Fibroblast of pulmonary artery (primary cell): ENCODE measurements at regions not wholly inside any gene's neighbourhood (a gene's known extent, or its start where the extent isn't known, plus 50 kb on each side); places are given as distances from the start of the nearest gene placed in this dataset.
"Not testable (repeated sequence)": the region's sequence is repeated elsewhere in the genome, so short reads cannot be mapped to it uniquely, and the experiment has no call there.

Source experiments
- DNase-seq: peaks from one replicate; pipeline ENCODE4 v3.0.0-alpha.2; 2010; ENCODE audit warnings: low read depth
- H3K4me3 ChIP-seq: replicated peaks from 2 replicates; pipeline ENCODE4 v1.5.1; 2011; ENCODE audit warnings: low read depth, mild to moderate bottlenecking, control low read depth, low read length, moderate library complexity
- TF ChIP-seq, protein P1 (sequence below): IDR thresholded peaks from 2 replicates; pipeline ENCODE4 v1.5.1; 2011; ENCODE audit warnings: mild to moderate bottlenecking, control low read depth, low read length, inconsistent platforms; ENCODE audit errors: missing control alignments

DNA sequence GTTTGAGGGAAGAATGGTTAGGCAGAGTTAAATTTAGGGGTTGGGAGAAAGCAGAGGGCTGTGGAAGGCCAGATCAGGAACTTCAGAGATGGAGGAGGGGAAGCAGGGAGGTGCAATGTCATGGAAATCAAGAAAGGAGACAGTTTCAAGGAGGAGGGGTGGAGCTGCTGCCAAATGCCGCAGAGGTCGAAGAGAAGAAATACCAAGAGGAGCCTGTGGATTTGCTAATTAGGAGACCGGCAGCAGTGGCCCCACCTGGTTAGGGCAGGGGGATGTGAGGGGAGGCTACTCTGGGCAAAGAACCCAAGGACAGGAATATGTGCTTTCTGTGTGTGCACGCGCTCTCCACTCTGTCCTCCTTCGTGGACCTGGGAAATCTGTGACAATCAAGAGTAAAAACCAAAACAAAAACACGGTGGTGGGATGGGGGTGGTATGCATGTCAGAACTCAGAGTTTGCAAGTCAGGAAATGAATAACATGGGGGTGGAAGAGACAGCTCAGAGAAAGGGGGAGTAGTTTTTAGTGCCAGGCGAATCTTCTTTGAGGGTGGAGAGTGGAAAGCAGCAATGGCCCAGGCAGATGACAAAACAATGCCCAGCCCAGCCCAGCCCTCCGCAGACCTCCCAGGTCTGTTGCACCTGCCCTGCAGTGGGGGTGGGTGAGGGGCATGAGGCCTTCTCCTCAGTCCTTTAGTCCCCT lies 102.9 kb upstream of the PAX2 start:
- TF ChIP-seq, protein P1, sequence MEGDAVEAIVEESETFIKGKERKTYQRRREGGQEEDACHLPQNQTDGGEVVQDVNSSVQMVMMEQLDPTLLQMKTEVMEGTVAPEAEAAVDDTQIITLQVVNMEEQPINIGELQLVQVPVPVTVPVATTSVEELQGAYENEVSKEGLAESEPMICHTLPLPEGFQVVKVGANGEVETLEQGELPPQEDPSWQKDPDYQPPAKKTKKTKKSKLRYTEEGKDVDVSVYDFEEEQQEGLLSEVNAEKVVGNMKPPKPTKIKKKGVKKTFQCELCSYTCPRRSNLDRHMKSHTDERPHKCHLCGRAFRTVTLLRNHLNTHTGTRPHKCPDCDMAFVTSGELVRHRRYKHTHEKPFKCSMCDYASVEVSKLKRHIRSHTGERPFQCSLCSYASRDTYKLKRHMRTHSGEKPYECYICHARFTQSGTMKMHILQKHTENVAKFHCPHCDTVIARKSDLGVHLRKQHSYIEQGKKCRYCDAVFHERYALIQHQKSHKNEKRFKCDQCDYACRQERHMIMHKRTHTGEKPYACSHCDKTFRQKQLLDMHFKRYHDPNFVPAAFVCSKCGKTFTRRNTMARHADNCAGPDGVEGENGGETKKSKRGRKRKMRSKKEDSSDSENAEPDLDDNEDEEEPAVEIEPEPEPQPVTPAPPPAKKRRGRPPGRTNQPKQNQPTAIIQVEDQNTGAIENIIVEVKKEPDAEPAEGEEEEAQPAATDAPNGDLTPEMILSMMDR = no peak

DNA sequence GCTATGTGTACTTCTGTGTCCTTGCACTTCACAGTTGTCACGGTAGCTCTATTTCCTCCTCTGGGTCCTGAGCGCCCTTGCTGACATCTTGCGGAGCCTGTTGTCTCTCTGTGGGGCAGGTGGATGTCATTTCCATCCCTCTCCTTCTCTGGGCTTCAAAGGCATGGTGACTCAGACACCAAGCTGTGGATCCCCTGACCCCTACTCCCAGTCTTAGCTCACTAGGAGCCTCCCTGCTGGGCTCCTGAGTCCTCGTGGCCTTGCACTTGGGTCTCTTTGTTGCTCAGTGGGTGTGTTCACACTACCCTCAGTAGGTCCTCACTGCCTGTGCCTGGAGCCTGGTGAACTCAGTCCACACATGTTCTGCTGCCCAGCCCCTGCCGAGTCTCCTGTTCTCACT lies 100.3 kb upstream of the PAX2 start:
- TF ChIP-seq, protein P1 = no peak
- no peak for DNase-seq
- no peak overlapping the region for H3K4me3 ChIP-seq

More for the DNA sequence above, 102.9 kb upstream of the PAX2 start:
- no peak overlapping the region for H3K4me3 ChIP-seq
- DNase-seq = no peak

DNA sequence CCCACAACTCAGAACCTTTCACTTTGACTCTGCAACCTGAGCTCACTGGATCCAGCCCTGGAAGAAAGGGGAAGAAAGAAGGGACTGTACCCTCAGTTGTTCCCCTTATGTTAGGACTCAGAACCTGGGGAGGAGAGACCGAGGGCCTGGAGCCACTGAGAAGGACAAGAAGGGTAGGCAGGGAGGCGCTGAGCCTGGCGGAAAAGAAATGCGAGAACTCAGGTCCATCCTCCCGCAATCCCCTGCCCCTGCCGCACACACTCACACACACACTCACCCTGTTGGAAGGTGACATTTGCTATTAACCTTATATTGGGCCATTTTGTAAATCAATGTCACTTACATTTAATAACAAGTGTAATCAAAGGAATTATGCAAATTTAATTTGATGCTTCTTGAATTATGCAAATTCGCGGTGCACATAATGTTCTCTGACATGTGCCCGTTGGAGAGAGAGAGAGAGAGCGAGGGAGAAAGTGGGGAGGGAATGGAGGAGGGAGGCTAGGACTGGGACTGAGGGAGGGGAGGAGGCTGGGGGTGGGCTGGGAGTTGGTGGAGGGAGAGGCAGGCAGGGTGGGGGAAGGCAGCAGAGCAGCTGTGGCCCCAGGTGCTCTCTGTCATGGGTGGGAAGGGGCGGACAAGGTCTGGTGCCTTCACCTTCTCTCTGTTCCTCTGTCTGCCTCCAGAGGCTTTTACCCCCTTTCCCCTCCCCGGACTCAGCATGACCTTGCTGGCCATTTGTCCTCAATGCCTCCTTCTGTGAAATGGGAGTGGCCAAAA lies 99.6 kb upstream of the PAX2 start:
- TF ChIP-seq, protein P1 = no peak
- DNase-seq = no peak
- H3K4me3 ChIP-seq = no peak overlapping the region

DNA sequence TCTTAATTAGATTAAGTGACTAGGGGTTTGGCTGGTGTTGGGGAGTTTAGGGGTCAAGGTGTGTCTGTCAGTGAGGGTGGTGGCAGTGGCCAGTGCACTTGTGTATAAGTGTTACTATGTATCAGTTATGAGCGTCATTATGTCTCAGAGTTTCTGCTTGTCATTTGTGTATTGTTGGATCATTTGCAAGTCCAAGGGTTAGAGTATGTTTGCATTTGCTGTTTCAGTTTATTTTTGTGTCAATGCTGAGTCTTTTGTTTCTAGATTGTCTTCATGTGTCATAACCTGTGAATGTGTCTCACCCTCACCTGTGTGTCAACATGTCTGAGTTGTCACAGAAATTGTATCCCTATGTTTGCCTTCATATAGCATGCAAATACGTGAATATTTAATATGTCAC lies 97.5 kb upstream of the PAX2 start:
- H3K4me3 ChIP-seq = no peak overlapping the region
- TF ChIP-seq, protein P1 = no peak
- DNase-seq = no peak

DNA sequence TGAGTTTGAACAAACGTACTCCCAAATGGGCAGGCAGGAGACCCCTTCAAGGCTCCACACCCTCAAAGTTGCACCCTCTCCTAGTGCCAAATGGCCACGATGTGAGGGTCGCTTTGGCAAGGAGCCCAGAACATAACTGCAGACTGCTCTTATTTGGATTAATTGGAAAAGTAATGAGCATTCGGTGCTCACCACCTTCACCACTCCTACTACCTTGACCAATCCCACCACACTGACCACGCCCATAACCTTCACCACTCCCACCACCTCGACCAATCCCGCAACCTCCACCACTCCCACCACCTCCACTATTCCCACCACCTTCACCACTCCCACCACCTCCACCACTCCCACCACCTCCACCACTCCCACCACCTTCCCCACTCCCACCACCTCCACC lies 94.7 kb upstream of the PAX2 start:
- no peak overlapping the region for H3K4me3 ChIP-seq
- TF ChIP-seq, protein P1 = no peak
- DNase-seq = no peak

DNA sequence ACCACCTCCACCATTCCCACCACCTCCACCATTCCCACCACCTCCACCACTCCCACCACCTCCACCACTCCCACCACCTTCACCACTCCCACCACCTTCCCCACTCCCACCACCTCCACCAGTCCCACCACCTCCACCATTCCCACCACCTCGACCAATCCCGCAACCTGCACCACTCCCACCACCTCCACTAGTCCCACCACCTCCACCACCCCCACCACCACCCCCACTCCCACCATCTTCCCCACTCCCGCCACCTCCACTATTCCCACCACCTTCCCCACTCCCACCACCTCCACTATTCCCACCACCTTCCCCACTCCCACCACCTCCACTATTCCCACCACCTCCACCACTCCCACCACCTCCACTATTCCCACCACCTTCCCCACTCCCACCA lies 94.3 kb upstream of the PAX2 start:
- not testable (repeated sequence) for H3K4me3 ChIP-seq, DNase-seq

DNA sequence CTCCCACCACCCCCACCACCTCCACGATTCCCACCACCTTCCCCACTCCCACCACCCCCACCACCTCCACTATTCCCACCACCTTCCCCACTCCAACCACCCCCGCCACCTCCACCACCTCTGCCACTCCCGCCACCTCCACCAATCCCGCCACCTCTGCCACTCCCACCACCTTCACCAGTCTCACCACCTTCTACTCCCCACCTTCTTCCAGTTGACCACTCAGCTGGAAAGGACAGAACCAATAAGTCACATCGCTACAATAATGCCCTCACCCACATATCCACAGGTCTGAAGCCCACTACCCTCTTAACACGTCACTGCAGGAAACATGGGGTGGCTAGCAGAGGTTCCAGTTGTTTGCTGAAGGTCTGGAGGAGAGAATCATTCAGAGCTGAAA lies 93.5 kb upstream of the PAX2 start:
- TF ChIP-seq, protein P1 = no peak
- no peak for DNase-seq
- no peak overlapping the region for H3K4me3 ChIP-seq
